H1 (cell line): ENCODE measurements at regions not wholly inside any gene's neighbourhood (a gene's known extent, or its start where the extent isn't known, plus 50 kb on each side); places are given as distances from the start of the nearest gene placed in this dataset.

ENCODE experiments used
- CTCF ChIA-PET: fragments of 300-600 bp; sonication (Branson Sonifier 250); formaldehyde crosslinking; loops from one replicate; lab custom pipeline; 2021; ENCODE audit not compliant: partially characterized antibody; lab: Charles Lee
- POLR2A ChIA-PET: fragments of 300-600 bp; sonication (Branson Sonifier 250); formaldehyde crosslinking; loops from one replicate; lab custom pipeline; 2021; ENCODE audit warnings: inconsistent platforms; ENCODE audit not compliant: partially characterized antibody; lab: Charles Lee
- DNase-seq, 2 experiments: peaks; one replicate each; pipeline versions ENCODE4 v3.0.0 to v3.0.0-alpha.2; 2010 to 2022; ENCODE audit warnings: low spot score in 2 of 2, low read depth in 1 of 2, mixed read lengths in 1 of 2
- FAIRE-seq: peaks from 2 replicates; lab custom pipeline; 2011; peaks lifted over from hg19 to GRCh38; lab: Jason Lieb, UNC
- H2AFZ ChIP-seq: 2 replicates; pipeline ENCODE4 v1.8.1; 2012; ENCODE audit warnings: low read length, inconsistent platforms
- H2AK5ac ChIP-seq: 2 replicates; pipeline ENCODE4 v1.6.1; 2013; ENCODE audit warnings: low read depth, low read length
- H2BK120ac ChIP-seq: replicated peaks from 2 replicates; pipeline ENCODE3; 2013; ENCODE audit warnings: low read depth, low read length, inconsistent platforms
- H2BK12ac ChIP-seq: 2 replicates; pipeline ENCODE4 v1.6.1; 2013; ENCODE audit warnings: low read depth, low read length
- H2BK15ac ChIP-seq: 2 replicates; pipeline ENCODE4 v1.6.1; 2013; ENCODE audit warnings: low read length
- H2BK20ac ChIP-seq: 2 replicates; pipeline ENCODE4 v1.6.1; 2013; ENCODE audit warnings: low read length
- H2BK5ac ChIP-seq: 2 replicates; pipeline ENCODE4 v1.6.1; 2013; ENCODE audit warnings: low read depth, low read length
- H3K14ac ChIP-seq: 2 replicates; pipeline ENCODE4 v1.6.1; 2013; ENCODE audit warnings: inconsistent platforms; ENCODE audit not compliant: insufficient read length
- H3K18ac ChIP-seq: 2 replicates; pipeline ENCODE4 v1.6.1; 2013; ENCODE audit warnings: low read length; ENCODE audit errors: extremely low read depth
- H3K23ac ChIP-seq: 2 replicates; pipeline ENCODE4 v1.6.1; 2013; ENCODE audit warnings: inconsistent platforms; ENCODE audit not compliant: insufficient read length
- H3K23me2 ChIP-seq: 2 replicates; pipeline ENCODE4 v1.6.1; 2013; ENCODE audit warnings: low read depth, low read length
- H3K27ac ChIP-seq: 2 replicates; pipeline ENCODE4 v1.6.1; 2011; ENCODE audit warnings: low read depth, low read length, inconsistent platforms
- H3K27me3 ChIP-seq, 4 experiments: replicated peaks in 1 of 4; 1 replicate in 1 of 4; 2 replicates in 3 of 4; pipeline versions ENCODE4 v1.6.1 to v1.8.1; 2011 to 2013; ENCODE audit warnings: low read length in 3 of 4, mild to moderate bottlenecking in 3 of 4, inconsistent platforms in 2 of 4, mixed read lengths in 2 of 4, moderate library complexity in 1 of 4; ENCODE audit not compliant: control insufficient read depth in 3 of 4, insufficient read depth in 3 of 4; ENCODE audit errors: extremely low read depth in 1 of 4
- H3K36me3 ChIP-seq, 4 experiments: 2 replicates each; pipeline versions ENCODE4 v1.6.1 to v1.8.1; 2011 to 2013; ENCODE audit warnings: mild to moderate bottlenecking in 4 of 4, low read length in 3 of 4, moderate library complexity in 2 of 4, control low read depth in 1 of 4, inconsistent platforms in 1 of 4; ENCODE audit not compliant: insufficient read depth in 4 of 4, control insufficient read depth in 2 of 4
- H3K4ac ChIP-seq: replicated peaks from 2 replicates; pipeline ENCODE3; 2013; ENCODE audit warnings: low read length, low read depth, mixed read lengths, inconsistent platforms; ENCODE audit not compliant: insufficient read length
- H3K4me1 ChIP-seq, 4 experiments: replicated peaks in 1 of 4; 1 replicate in 1 of 4; 2 replicates in 3 of 4; pipeline versions ENCODE4 v1.6.1 to v1.8.1; 2011 to 2013; ENCODE audit warnings: low read length in 3 of 4, inconsistent platforms in 2 of 4, mixed read lengths in 1 of 4; ENCODE audit not compliant: insufficient read depth in 4 of 4, control insufficient read depth in 3 of 4
- H3K4me2 ChIP-seq, 2 experiments: 2 replicates each; pipeline versions ENCODE4 v1.6.1 to v1.8.1; 2011 to 2013; ENCODE audit warnings: low read depth in 2 of 2, low read length in 2 of 2, control low read depth in 1 of 2, inconsistent platforms in 1 of 2, mild to moderate bottlenecking in 1 of 2; ENCODE audit not compliant: insufficient read depth in 1 of 2
- H3K4me3 ChIP-seq, 4 experiments: fragments of 200-600, 300-600 bp in 1 of 4; sonication (generic), shearing (Covaris generic), sonication (Bioruptor Twin) in 1 of 4; 2 replicates each; pipeline versions ENCODE4 v1.5.1 to v1.8.1; 2011 to 2016; ENCODE audit warnings: low read length in 4 of 4, low read depth in 3 of 4, control low read depth in 2 of 4, inconsistent platforms in 2 of 4, mild to moderate bottlenecking in 2 of 4, mixed read lengths in 1 of 4, moderate library complexity in 1 of 4; ENCODE audit not compliant: insufficient read depth in 2 of 4; ENCODE audit errors: extremely low read depth in 1 of 4
- H3K56ac ChIP-seq: replicated peaks from 2 replicates; pipeline ENCODE3; 2013; ENCODE audit warnings: low read depth, mild to moderate bottlenecking, mixed read lengths, low read length, inconsistent platforms; ENCODE audit not compliant: insufficient read length
- H3K79me1 ChIP-seq: 2 replicates; pipeline ENCODE4 v1.6.1; 2013; ENCODE audit warnings: low read depth, low read length, control low read depth
- H3K79me2 ChIP-seq, 2 experiments: 2 replicates each; pipeline versions ENCODE4 v1.6.1 to v1.8.1; 2012 to 2013; ENCODE audit warnings: low read length in 2 of 2, mild to moderate bottlenecking in 2 of 2, inconsistent platforms in 1 of 2; ENCODE audit not compliant: insufficient read depth in 2 of 2, control insufficient read depth in 1 of 2
- H3K9ac ChIP-seq, 4 experiments: replicated peaks in 1 of 4; 1 replicate in 1 of 4; 2 replicates in 3 of 4; pipeline versions ENCODE4 v1.6.1 to v1.8.1; 2011 to 2013; ENCODE audit warnings: low read depth in 3 of 4, low read length in 3 of 4, control low read depth in 2 of 4, mild to moderate bottlenecking in 2 of 4, moderate library complexity in 2 of 4, inconsistent platforms in 1 of 4; ENCODE audit errors: extremely low read depth in 1 of 4
- H3K9me3 ChIP-seq, 2 experiments: 2 replicates each; pipeline versions ENCODE4 v1.6.1 to v1.8.1; 2012 to 2013; ENCODE audit warnings: mild to moderate bottlenecking in 2 of 2, moderate library complexity in 2 of 2, control low read depth in 1 of 2, inconsistent platforms in 1 of 2, low read depth in 1 of 2, low read length in 1 of 2, mixed read lengths in 1 of 2; ENCODE audit not compliant: insufficient read depth in 2 of 2
- H4K20me1 ChIP-seq, 2 experiments: replicated peaks in 1 of 2; 2 replicates each; pipeline versions ENCODE3 to v1.8.1; 2011 to 2013; ENCODE audit warnings: inconsistent platforms in 2 of 2, low read length in 2 of 2, mild to moderate bottlenecking in 1 of 2; ENCODE audit not compliant: insufficient read depth in 2 of 2, control insufficient read depth in 1 of 2
- H4K5ac ChIP-seq: 2 replicates; pipeline ENCODE4 v1.6.1; 2013; ENCODE audit warnings: low read length, low read depth, mixed read lengths, inconsistent platforms; ENCODE audit not compliant: insufficient read length
- H4K8ac ChIP-seq: 2 replicates; pipeline ENCODE4 v1.8.0; 2013; ENCODE audit warnings: mild to moderate bottlenecking, moderate library complexity, low read length, inconsistent platforms; ENCODE audit not compliant: insufficient read depth; ENCODE audit errors: extremely low read depth
- H4K91ac ChIP-seq: replicated peaks from 2 replicates; pipeline ENCODE3; 2013; ENCODE audit warnings: low read length, mixed read lengths, inconsistent platforms; ENCODE audit not compliant: insufficient read length
- JUND ChIP-seq: IDR thresholded peaks from 2 replicates; pipeline ENCODE4 v1.6.1; 2011; ENCODE audit warnings: mild to moderate bottlenecking, improper control_type of control experiment, low read length
- POLR2AphosphoS5 ChIP-seq: IDR thresholded peaks from 2 replicates; pipeline ENCODE4 v1.6.1; 2011; ENCODE audit warnings: low read depth, low read length
- ZNF274 ChIP-seq: IDR thresholded peaks from 2 replicates; pipeline ENCODE4 v1.7.0; 2012; ENCODE audit warnings: low read length, borderline replicate concordance; ENCODE audit errors: extremely low read depth
- WGBS, 2 experiments: shearing (Covaris generic) in 1 of 2; methylation state at CpG; one replicate each; pipeline versions ENCODE4 v1.1.6 to v1.1.7; 2013 to 2015; ENCODE audit warnings: low lambda C conversion rate in 2 of 2, mixed read lengths in 2 of 2, inconsistent platforms in 1 of 2, low coverage in 1 of 2, missing lambda C conversion rate in 1 of 2; ENCODE audit not compliant: insufficient replicate concordance in 2 of 2, insufficient coverage in 1 of 2, insufficient read length in 1 of 2; ENCODE audit errors: extremely low coverage in 1 of 2, missing lambda C conversion rate in 1 of 2; 5-methylcytosine and 5-hydroxymethylcytosine counted together

DNA sequence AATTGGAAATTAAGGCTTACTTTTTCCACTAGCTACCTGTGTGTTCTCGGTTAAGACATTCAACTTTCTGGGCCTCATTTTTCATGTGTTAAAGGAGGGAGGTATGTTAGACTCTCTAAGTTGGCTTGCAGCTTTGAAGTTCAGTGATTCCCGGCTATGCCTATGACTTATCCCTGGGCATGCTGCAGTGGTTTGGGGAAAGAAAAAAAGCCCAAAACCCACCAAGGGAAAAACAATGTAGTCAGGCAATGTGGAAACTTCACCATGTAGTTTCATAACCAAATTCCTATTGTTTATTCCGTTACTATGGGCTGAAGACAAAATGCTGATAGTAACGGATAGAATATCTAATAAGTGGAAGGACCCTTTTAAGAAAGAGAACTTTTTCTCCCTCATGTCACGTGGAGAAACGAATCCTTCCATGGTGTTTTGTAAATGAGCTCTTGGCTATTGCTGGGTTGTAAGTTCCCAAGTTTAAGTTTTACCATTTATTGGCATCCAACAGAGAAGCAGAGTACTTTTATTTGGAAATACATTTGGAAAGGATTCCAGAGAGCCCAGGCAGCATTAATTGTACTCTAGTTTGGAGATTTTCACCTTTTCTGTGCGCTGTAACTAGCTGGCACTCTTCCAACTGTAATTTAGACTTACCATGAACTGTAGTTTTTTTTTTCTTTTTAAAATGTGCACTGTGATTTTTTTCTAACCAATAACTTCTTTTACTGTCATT lies 84.9 kb upstream of the MPDZ start:
- no peak overlapping the region for H3K27ac ChIP-seq
- CTCF ChIA-PET = interaction anchor here (0.6 to 1.4 kb wide), 4 partner anchors 9 to 1261 kb away, joined by 3 to 6 read pairs (median 4); no protein-coding TSS in a partner anchor
- no peak overlapping the region for H3K4ac ChIP-seq
- no peak overlapping the region for H2BK12ac ChIP-seq
- no peaks in the 10 kb centered on the region for H3K36me3 ChIP-seq
- FAIRE-seq (no peak), DNase-seq (no peak)
- no peak overlapping the region for H3K4me2 ChIP-seq
- H2AK5ac ChIP-seq = no peak overlapping the region
- H3K18ac ChIP-seq = no peak overlapping the region
- H3K4me1 ChIP-seq = peaks cover 0 to 3% (median 2%) of the 10 kb centered on the region in 4 experiments; a peak in 2 of 7 replicates
- H4K5ac ChIP-seq = no peak overlapping the region
- H3K4me3 ChIP-seq = no peak overlapping the region
- H3K23ac ChIP-seq = no peak overlapping the region
- TF ChIP-seq JUND (no peak), ZNF274 (no peak), POLR2AphosphoS5 (no peak)
- no peaks in the 10 kb centered on the region; a peak in 1 of 7 replicates for H3K27me3 ChIP-seq
- H4K8ac ChIP-seq = no peak overlapping the region
- H2BK120ac ChIP-seq = no peak overlapping the region
- H3K14ac ChIP-seq = no peak overlapping the region
- H3K79me2 ChIP-seq = no peaks in the 10 kb centered on the region
- no peaks in the 10 kb centered on the region for H3K9me3 ChIP-seq
- no peaks in the 10 kb centered on the region for H4K20me1 ChIP-seq
- WGBS, 2 experiments = 84% methylated on average over 7 of the region's 7 CpGs; no CpG with 5 or more reads in 1 of the 2 experiments
- H3K23me2 ChIP-seq = no peaks in the 10 kb centered on the region
- no peak overlapping the region for H2BK20ac ChIP-seq
- H2BK5ac ChIP-seq = no peak overlapping the region
- H3K56ac ChIP-seq = no peak overlapping the region
- no peak overlapping the region for H2AFZ ChIP-seq
- no peaks in the 10 kb centered on the region for H3K79me1 ChIP-seq
- no peak overlapping the region for H2BK15ac ChIP-seq
- POLR2A ChIA-PET = no interaction called here
- H4K91ac ChIP-seq = no peak overlapping the region
- H3K9ac ChIP-seq = no peak overlapping the region
